GM23248 (cell line): ENCODE measurements at regions not wholly inside any gene's neighbourhood (a gene's known extent, or its start where the extent isn't known, plus 50 kb on each side); places are given as distances from the start of the nearest gene placed in this dataset. TPM values are rescaled to one million over a fixed set of nuclear protein-coding genes. Genes with fewer than 3 reads are reported as not detected.

Source experiments
- DNase-seq: peaks from one replicate; pipeline ENCODE4 v3.0.0-alpha.2; 2015
- H2AFZ ChIP-seq: fragments of 200-600 bp; sonication (generic); 2 replicates; pipeline ENCODE4 v1.6.1; 2016; ENCODE audit warnings: antibody characterized with exemption
- H3F3A ChIP-seq: fragments of 200-600 bp; sonication (generic); 2 replicates; pipeline ENCODE4 v1.6.1; 2016; ENCODE audit warnings: mild to moderate bottlenecking, antibody characterized with exemption, mixed run types; ENCODE audit not compliant: insufficient read depth
- H3K27ac ChIP-seq: fragments of 200-600 bp; sonication (generic); 2 replicates; pipeline ENCODE4 v1.5.1; 2016; ENCODE audit warnings: mild to moderate bottlenecking
- H3K27me3 ChIP-seq: fragments of 200-600 bp; sonication (generic); replicated peaks from 2 replicates; pipeline ENCODE4 v1.6.1; 2016; ENCODE audit warnings: mild to moderate bottlenecking; ENCODE audit not compliant: insufficient read depth
- H3K36me3 ChIP-seq: fragments of 200-600 bp; sonication (generic); 2 replicates; pipeline ENCODE4 v1.6.1; 2016; ENCODE audit warnings: low read depth, mild to moderate bottlenecking
- H3K4me1 ChIP-seq: fragments of 200-600 bp; sonication (generic); 2 replicates; pipeline ENCODE4 v1.6.1; 2016; ENCODE audit warnings: mild to moderate bottlenecking; ENCODE audit not compliant: insufficient read depth
- H3K4me2 ChIP-seq: fragments of 200-600 bp; sonication (generic); one replicate; pipeline ENCODE4 v1.6.1; 2016; ENCODE audit warnings: mild to moderate bottlenecking; ENCODE audit not compliant: unreplicated experiment
- H3K4me3 ChIP-seq: fragments of 200-600 bp; sonication (generic); 2 replicates; pipeline ENCODE4 v1.5.1; 2016; ENCODE audit warnings: mild to moderate bottlenecking
- H3K79me2 ChIP-seq: fragments of 200-600 bp; sonication (generic); 2 replicates; pipeline ENCODE4 v1.6.1; 2016; ENCODE audit warnings: mild to moderate bottlenecking; ENCODE audit not compliant: insufficient read depth
- H3K9ac ChIP-seq: fragments of 200-600 bp; sonication (generic); 2 replicates; pipeline ENCODE4 v1.6.1; 2016; ENCODE audit warnings: mild to moderate bottlenecking
- H3K9me2 ChIP-seq: fragments of 200-600 bp; sonication (generic); 2 replicates; pipeline ENCODE4 v1.6.1; 2016; ENCODE audit warnings: mixed run types, mild to moderate bottlenecking, moderate library complexity; ENCODE audit not compliant: insufficient read depth
- H3K9me3 ChIP-seq: fragments of 200-600 bp; sonication (generic); one replicate; pipeline ENCODE4 v1.6.1; 2017; ENCODE audit warnings: low read depth
- H4K20me1 ChIP-seq: fragments of 200-600 bp; sonication (generic); 2 replicates; pipeline ENCODE4 v1.6.0; 2016; ENCODE audit not compliant: insufficient read depth
- EZH2 ChIP-seq: fragments of 200-600 bp; sonication (generic); IDR thresholded peaks from 2 replicates; pipeline ENCODE4 v1.6.1; 2018; ENCODE audit warnings: antibody characterized with exemption, mild to moderate bottlenecking; ENCODE audit not compliant: insufficient read depth, poor library complexity, severe bottlenecking
- EZH2phosphoT487 ChIP-seq: fragments of 200-600 bp; sonication (generic); IDR thresholded peaks from 2 replicates; pipeline ENCODE4 v1.6.1; 2018; ENCODE audit warnings: antibody characterized with exemption, moderate library complexity, mild to moderate bottlenecking, low read depth; ENCODE audit not compliant: insufficient read depth
- WGBS, 2 experiments: methylation state at CpG; one replicate each; pipeline ENCODE4 v1.1.6; 2015 to 2017; ENCODE audit warnings: low lambda C conversion rate in 2 of 2, low coverage in 1 of 2; ENCODE audit errors: missing lambda C conversion rate in 2 of 2; 5-methylcytosine and 5-hydroxymethylcytosine counted together
- in situ Hi-C: fragments of 300-500 bp; cut with MboI; formaldehyde crosslinking; loops from 2 replicates; pipeline ENCODE4 v1.15.0; 2020
- microRNA counts: library from miRNA; unstranded; fragments of <30 nt; microRNA quantifications from one replicate; lab custom pipeline; 2016
- small RNA-seq: library from RNA; depleted of rRNA; stranded (forward); fragments of <200 nt; gene quantifications from one replicate; pipeline ENCODE3, GENCODE V24; 2014; ENCODE audit warnings: low read depth, low replicate concordance

GRCh38 chrX:134184936-134185335 lies 52.0 kb upstream of the CCDC160 start:
- Histone ChIP-seq H3K79me2 (no peaks in the 10 kb centered on the region), H3K9me3 (no peaks in the 10 kb centered on the region), H3K9ac (no peak overlapping the region), H3K27me3 (no peaks in the 10 kb centered on the region), H3K36me3 (no peaks in the 10 kb centered on the region), H3K4me1 (no peaks in the 10 kb centered on the region), H3F3A (no peaks in the 10 kb centered on the region), H3K4me3 (no peak overlapping the region), H4K20me1 (no peaks in the 10 kb centered on the region), H2AFZ (no peak overlapping the region), H3K27ac (no peak overlapping the region), H3K4me2 (no peak overlapping the region), H3K9me2 (no peaks in the 10 kb centered on the region)
- TF ChIP-seq EZH2phosphoT487 (no peak), EZH2 (no peak)
- in situ Hi-C loops = no loop called here
- WGBS, 2 experiments = 0% methylated on average over 1 of the region's 1 CpG
- no peak for DNase-seq

- no peaks in the 10 kb centered on the region for H3K9me3 ChIP-seq
- no peaks in the 10 kb centered on the region for H3K9me2 ChIP-seq
- no peaks in the 10 kb centered on the region for H3K36me3 ChIP-seq
- WGBS, 2 experiments = 24 to 31% methylated on average over 8 of the region's 8 CpGs
- no peak overlapping the region for H3K9ac ChIP-seq
- no peak overlapping the region for H3K4me2 ChIP-seq
- no peaks in the 10 kb centered on the region for H3K27me3 ChIP-seq
- no peaks in the 10 kb centered on the region for H3K79me2 ChIP-seq
- no peaks in the 10 kb centered on the region for H3K4me1 ChIP-seq
- TF ChIP-seq EZH2 (no peak), EZH2phosphoT487 (no peak)
- no peaks in the 10 kb centered on the region for H3F3A ChIP-seq
- in situ Hi-C loops = no loop called here
- H2AFZ ChIP-seq = no peak overlapping the region
- H3K27ac ChIP-seq = no peak overlapping the region
- DNase-seq = no peak
- H4K20me1 ChIP-seq = no peaks in the 10 kb centered on the region
- H3K4me3 ChIP-seq = no peak overlapping the region
These were observed 50.4 kb upstream of the CCDC160 start for GRCh38 chrX:134186362-134187121.

MicroRNA genes in the stretch of these regions (microRNA counts, 767-probe panel; counts per million panel counts)
- microRNA hsa-miR-106a-5p+hsa-miR-17-5p (lab: Ali Mortazavi, UCI) = 5,082 counts per million, percentile 89 among the panel's probes with 10 or more counts
- microRNA hsa-miR-18b-5p (lab: Ali Mortazavi, UCI) = 447 counts per million, percentile 86 among the panel's probes with 10 or more counts
- microRNA hsa-miR-363-3p (lab: Ali Mortazavi, UCI) = 447 counts per million, percentile 86 among the panel's probes with 10 or more counts

Small RNA genes lying in the stretch of these regions (small RNA-seq; reads per million reads assigned to genes)
- not detected for gene RF00019
- not detected for gene TIMM8BP2
